ENCODE measurements at regions not wholly inside any gene's neighbourhood (a gene's known extent, or its start where the extent isn't known, plus 50 kb on each side); places are given as distances from the start of the nearest gene placed in this dataset.

- TF ChIP-seq POLR2A (IDR thresholded peaks at IDR 0.05) (no peak), CTCF (IDR thresholded peaks at IDR 0.05) (no peak)
Observed at GRCh38 chr3:82085356-82085755, 323.9 kb upstream of the GBE1 start.

Measured in testis (tissue), 2 donors.